ENCODE measurements at regions not wholly inside any gene's neighbourhood (a gene's known extent, or its start where the extent isn't known, plus 50 kb on each side); places are given as distances from the start of the nearest gene placed in this dataset.

DNA sequence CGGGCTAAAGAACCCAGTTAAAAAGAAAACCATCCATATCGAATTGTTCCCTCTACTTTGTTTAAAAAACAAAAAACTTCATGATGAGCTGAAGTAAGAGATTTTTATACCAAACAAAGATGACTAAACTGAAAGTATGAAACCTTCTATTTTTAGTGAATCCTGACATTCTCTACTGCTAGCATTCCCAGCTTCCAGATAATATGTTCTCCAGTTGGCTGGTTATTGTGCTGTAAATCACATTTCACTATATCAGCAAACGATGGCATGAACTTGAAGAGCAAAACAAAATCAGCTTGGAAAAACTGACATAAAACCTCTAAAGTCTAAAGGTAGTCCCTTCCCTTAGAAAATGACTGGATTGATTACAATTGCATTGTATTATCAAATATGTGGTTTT is 68.1 kb upstream of the APP start:
- TF ChIP-seq, protein P1, sequence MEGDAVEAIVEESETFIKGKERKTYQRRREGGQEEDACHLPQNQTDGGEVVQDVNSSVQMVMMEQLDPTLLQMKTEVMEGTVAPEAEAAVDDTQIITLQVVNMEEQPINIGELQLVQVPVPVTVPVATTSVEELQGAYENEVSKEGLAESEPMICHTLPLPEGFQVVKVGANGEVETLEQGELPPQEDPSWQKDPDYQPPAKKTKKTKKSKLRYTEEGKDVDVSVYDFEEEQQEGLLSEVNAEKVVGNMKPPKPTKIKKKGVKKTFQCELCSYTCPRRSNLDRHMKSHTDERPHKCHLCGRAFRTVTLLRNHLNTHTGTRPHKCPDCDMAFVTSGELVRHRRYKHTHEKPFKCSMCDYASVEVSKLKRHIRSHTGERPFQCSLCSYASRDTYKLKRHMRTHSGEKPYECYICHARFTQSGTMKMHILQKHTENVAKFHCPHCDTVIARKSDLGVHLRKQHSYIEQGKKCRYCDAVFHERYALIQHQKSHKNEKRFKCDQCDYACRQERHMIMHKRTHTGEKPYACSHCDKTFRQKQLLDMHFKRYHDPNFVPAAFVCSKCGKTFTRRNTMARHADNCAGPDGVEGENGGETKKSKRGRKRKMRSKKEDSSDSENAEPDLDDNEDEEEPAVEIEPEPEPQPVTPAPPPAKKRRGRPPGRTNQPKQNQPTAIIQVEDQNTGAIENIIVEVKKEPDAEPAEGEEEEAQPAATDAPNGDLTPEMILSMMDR (IDR thresholded peaks at IDR 0.05) = no peak
- no peak for TF ChIP-seq POLR2A (IDR thresholded peaks at IDR 0.05)

Data from right lobe of liver (tissue), 4 donors.